HepG2 (cell line): ENCODE measurements at regions not wholly inside any gene's neighbourhood (a gene's known extent, or its start where the extent isn't known, plus 50 kb on each side); places are given as distances from the start of the nearest gene placed in this dataset.

Experiments used
- ATAC-seq: fragments of 200-7000 bp; cut with Tn5 transposase; 3 replicates; pipeline ENCODE4 v1.9.1; 2020; ENCODE audit warnings: mild to moderate bottlenecking, moderate library complexity
- BruUV-seq: library from RNA; stranded (reverse); fragments of 400-500 nt; replicated peaks from 2 replicates; lab custom pipeline; 2021; lab: Mats Ljungman, UMichigan
- CTCF ChIA-PET: fragments of 300-600 bp; formaldehyde crosslinking; extraction: SDS; loops from one replicate; lab custom pipeline; 2021; ENCODE audit warnings: low total read pairs, inconsistent platforms, low intra/inter-chr PET ratio; lab: Yijun Ruan, JAX
- POLR2A ChIA-PET: fragments of 350-600 bp; sonication (Branson Sonifier 250); formaldehyde crosslinking; loops from one replicate; lab custom pipeline; 2020; ENCODE audit warnings: antibody characterized with exemption, inconsistent platforms; lab: Yijun Ruan, JAX
- DNase-seq: peaks from one replicate; pipeline ENCODE4 v3.0.0-alpha.2; 2015; ENCODE audit warnings: low spot score
- FAIRE-seq: peaks from 3 replicates; lab custom pipeline; 2011; peaks lifted over from hg19 to GRCh38; lab: Jason Lieb, UNC
- H2AFZ ChIP-seq: one replicate; pipeline ENCODE4 v1.6.1; 2011; ENCODE audit warnings: low read length, inconsistent platforms
- H3K27ac ChIP-seq: fragments of 300-600 bp; 3 replicates; pipeline ENCODE4 v1.8.0; 2011; ENCODE audit warnings: mixed run types, mild to moderate bottlenecking, mixed read lengths, low read length, inconsistent platforms; ENCODE audit not compliant: insufficient read depth; ENCODE audit errors: extremely low read length
- H3K27me3 ChIP-seq, 2 experiments: fragments of 200-600 bp in 1 of 2; 2 replicates in 1 of 2; 3 replicates in 1 of 2; pipeline versions ENCODE4 v1.6.0 to v1.8.0; 2011; ENCODE audit warnings: low read length in 2 of 2, mild to moderate bottlenecking in 2 of 2, moderate library complexity in 2 of 2, inconsistent platforms in 1 of 2; ENCODE audit not compliant: insufficient read depth in 2 of 2, control insufficient read depth in 1 of 2
- H3K36me3 ChIP-seq, 2 experiments: fragments of 200-600 bp in 1 of 2; replicated peaks in 1 of 2; 2 replicates in 1 of 2; 3 replicates in 1 of 2; pipeline versions ENCODE4 v1.5.1 to v1.8.0; 2011; ENCODE audit warnings: low read length in 2 of 2, inconsistent platforms in 1 of 2; ENCODE audit not compliant: insufficient read depth in 2 of 2, control insufficient read depth in 1 of 2
- H3K4me1 ChIP-seq: 2 replicates; pipeline ENCODE4 v1.5.1; 2012; ENCODE audit warnings: low read length, inconsistent platforms; ENCODE audit not compliant: insufficient read depth
- H3K4me2 ChIP-seq: 2 replicates; pipeline ENCODE4 v1.6.0; 2011; ENCODE audit warnings: low read depth, low read length, inconsistent platforms
- H3K4me3 ChIP-seq, 3 experiments: fragments of 200-600 bp in 1 of 3; sonication (generic), shearing (Covaris generic) in 1 of 3; replicated peaks in 1 of 3; 2 replicates each; pipeline ENCODE4 v1.5.1; 2011 to 2016; ENCODE audit warnings: low read length in 3 of 3, inconsistent platforms in 2 of 3, low read depth in 2 of 3, mild to moderate bottlenecking in 2 of 3, control low read depth in 1 of 3, mixed read lengths in 1 of 3; ENCODE audit not compliant: insufficient read depth in 1 of 3
- H3K79me2 ChIP-seq: one replicate; pipeline ENCODE4 v1.6.1; 2011; ENCODE audit warnings: low read length, inconsistent platforms; ENCODE audit not compliant: insufficient read depth
- H3K9ac ChIP-seq: 2 replicates; pipeline ENCODE4 v1.6.0; 2011; ENCODE audit warnings: mild to moderate bottlenecking, low read depth, low read length, inconsistent platforms; ENCODE audit not compliant: insufficient read depth
- H3K9me3 ChIP-seq: 2 replicates; pipeline ENCODE4 v1.5.1; 2012; ENCODE audit warnings: mild to moderate bottlenecking, low read length
- H4K20me1 ChIP-seq: 2 replicates; pipeline ENCODE4 v1.6.0; 2011; ENCODE audit warnings: inconsistent platforms, mild to moderate bottlenecking, low read length, moderate library complexity; ENCODE audit not compliant: insufficient read depth
- FOXK1 ChIP-seq: sonication (generic); formaldehyde crosslinking; IDR thresholded peaks from 2 replicates; pipeline ENCODE4 v1.4.0; 2020; ENCODE audit warnings: low read depth, missing genetic modification reagents, borderline replicate concordance
- MTA3 ChIP-seq: sonication (generic); formaldehyde crosslinking; IDR thresholded peaks from 2 replicates; pipeline ENCODE4 v1.4.0; 2020; ENCODE audit warnings: missing genetic modification reagents
- NCOA1 ChIP-seq: sonication (generic); formaldehyde crosslinking; IDR thresholded peaks from 2 replicates; pipeline ENCODE4 v1.9.0; 2021; ENCODE audit warnings: missing genetic modification reagents
- PCBP1 ChIP-seq: fragments of 200-400 bp; formaldehyde crosslinking; IDR thresholded peaks from 2 replicates; pipeline ENCODE4 v1.6.1; 2017; ENCODE audit warnings: mild to moderate bottlenecking, low read depth, low read length, borderline replicate concordance
- TEAD2 ChIP-seq: sonication (generic); formaldehyde crosslinking; IDR thresholded peaks from 2 replicates; pipeline ENCODE4 v1.9.0; 2021; ENCODE audit warnings: missing genetic modification reagents
- TGIF2 ChIP-seq: IDR thresholded peaks from 2 replicates; pipeline ENCODE4 v1.6.1; 2016; ENCODE audit warnings: control low read depth, missing compliant biosample characterization
- YEATS2 ChIP-seq: sonication (generic); formaldehyde crosslinking; IDR thresholded peaks from 2 replicates; pipeline ENCODE4 v1.4.0; 2020; ENCODE audit warnings: missing genetic modification reagents, borderline replicate concordance
- ZNF253 ChIP-seq: sonication (generic); formaldehyde crosslinking; IDR thresholded peaks from 2 replicates; pipeline ENCODE4 v1.8.0; 2022; ENCODE audit warnings: mild to moderate bottlenecking, missing genetic modification reagents, borderline replicate concordance
- ZNF496 ChIP-seq: sonication (generic); formaldehyde crosslinking; IDR thresholded peaks from 2 replicates; pipeline ENCODE4 v1.8.1; 2023; ENCODE audit warnings: mild to moderate bottlenecking, moderate library complexity, missing genetic modification reagents; ENCODE audit not compliant: insufficient replicate concordance
- ZNF501 ChIP-seq: sonication (generic); formaldehyde crosslinking; IDR thresholded peaks from 2 replicates; pipeline ENCODE4 v1.5.1; 2020; ENCODE audit warnings: mild to moderate bottlenecking, moderate library complexity, missing genetic modification reagents
- WGBS: methylation state at CpG from one replicate; pipeline ENCODE4 v1.1.6; 2017; ENCODE audit warnings: low lambda C conversion rate; 5-methylcytosine and 5-hydroxymethylcytosine counted together
- in situ Hi-C: cut with HindIII; loops from 2 replicates; pipeline ENCODE4 v1.10.0; 2017; ENCODE audit warnings: low pct_unique_long_range_greater_than_20kb; ENCODE audit not compliant: extremely low pct_ligation_motif_present
- intact Hi-C: fragments of 100-400 bp; cut with micrococcal nuclease; formaldehyde crosslinking; loops from one replicate; pipeline ENCODE4 v1.10.0; 2022; ENCODE audit not compliant: unreplicated experiment
- TF ChIP-seq, protein P1 (sequence below): sonication (generic); formaldehyde crosslinking; IDR thresholded peaks from 2 replicates; pipeline ENCODE4 v1.4.0; 2020; ENCODE audit warnings: missing genetic modification reagents
- TF ChIP-seq, protein P2 (sequence below): sonication (generic); formaldehyde crosslinking; conservative IDR thresholded peaks from 2 replicates; pipeline ENCODE4 v1.4.0; 2020; ENCODE audit warnings: mild to moderate bottlenecking, missing genetic modification reagents, moderate library complexity
- TF ChIP-seq, protein P3 (sequence below): conservative IDR thresholded peaks from 2 replicates; pipeline ENCODE4 v1.6.1; 2018; ENCODE audit warnings: missing genetic modification reagents
- TF ChIP-seq, protein P4 (sequence below): sonication (generic); formaldehyde crosslinking; IDR thresholded peaks from 2 replicates; pipeline ENCODE4 v1.4.0; 2020; ENCODE audit warnings: missing genetic modification reagents, borderline replicate concordance

DNA sequence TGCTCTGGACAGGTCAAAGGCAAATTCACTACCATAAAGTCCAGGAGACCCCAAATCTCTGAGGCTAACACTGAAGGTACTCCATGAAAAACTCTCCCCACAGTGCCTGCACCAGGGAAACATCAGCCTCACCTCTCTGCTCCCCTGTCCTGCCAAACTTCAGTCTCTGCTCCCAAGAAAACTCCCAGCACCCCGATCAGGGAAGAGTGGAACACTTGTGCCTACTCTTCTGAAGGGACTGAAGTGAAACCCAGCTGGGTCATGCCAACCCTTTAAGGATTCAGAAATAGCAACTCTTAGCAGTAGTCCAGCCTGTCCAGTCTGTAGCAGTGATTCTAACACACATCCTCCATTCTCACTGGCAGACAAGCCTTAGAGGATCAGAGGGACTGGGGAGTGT lies 124.2 kb downstream of the FAM174B start:
- in situ Hi-C loops (no loop called here), intact Hi-C loops (no loop called here)
- no peak overlapping the region for H3K27ac ChIP-seq
- POLR2A ChIA-PET = no interaction called here
- BruUV-seq = no TSS peak
- no peaks in the 10 kb centered on the region for H3K36me3 ChIP-seq
- WGBS = 0% methylated on average over 1 of the region's 1 CpG
- no peaks in the 10 kb centered on the region for H3K27me3 ChIP-seq
- CTCF ChIA-PET = no interaction called here
- H2AFZ ChIP-seq = no peak overlapping the region
- H3K4me3 ChIP-seq = no peak overlapping the region
- no peaks in the 10 kb centered on the region for H4K20me1 ChIP-seq
- H3K79me2 ChIP-seq = no peaks in the 10 kb centered on the region
- no peak overlapping the region for H3K4me2 ChIP-seq
- FAIRE-seq (no peak), DNase-seq (no peak), ATAC-seq (no peak)
- no peak overlapping the region for H3K9ac ChIP-seq
- H3K9me3 ChIP-seq = peaks cover 9% of the 10 kb centered on the region; the same call in 1 of the 2 replicates
- no peaks in the 10 kb centered on the region for H3K4me1 ChIP-seq
- TF ChIP-seq TEAD2 (CRISPR knock-in tag) = no peak
- TF ChIP-seq, protein P1, sequence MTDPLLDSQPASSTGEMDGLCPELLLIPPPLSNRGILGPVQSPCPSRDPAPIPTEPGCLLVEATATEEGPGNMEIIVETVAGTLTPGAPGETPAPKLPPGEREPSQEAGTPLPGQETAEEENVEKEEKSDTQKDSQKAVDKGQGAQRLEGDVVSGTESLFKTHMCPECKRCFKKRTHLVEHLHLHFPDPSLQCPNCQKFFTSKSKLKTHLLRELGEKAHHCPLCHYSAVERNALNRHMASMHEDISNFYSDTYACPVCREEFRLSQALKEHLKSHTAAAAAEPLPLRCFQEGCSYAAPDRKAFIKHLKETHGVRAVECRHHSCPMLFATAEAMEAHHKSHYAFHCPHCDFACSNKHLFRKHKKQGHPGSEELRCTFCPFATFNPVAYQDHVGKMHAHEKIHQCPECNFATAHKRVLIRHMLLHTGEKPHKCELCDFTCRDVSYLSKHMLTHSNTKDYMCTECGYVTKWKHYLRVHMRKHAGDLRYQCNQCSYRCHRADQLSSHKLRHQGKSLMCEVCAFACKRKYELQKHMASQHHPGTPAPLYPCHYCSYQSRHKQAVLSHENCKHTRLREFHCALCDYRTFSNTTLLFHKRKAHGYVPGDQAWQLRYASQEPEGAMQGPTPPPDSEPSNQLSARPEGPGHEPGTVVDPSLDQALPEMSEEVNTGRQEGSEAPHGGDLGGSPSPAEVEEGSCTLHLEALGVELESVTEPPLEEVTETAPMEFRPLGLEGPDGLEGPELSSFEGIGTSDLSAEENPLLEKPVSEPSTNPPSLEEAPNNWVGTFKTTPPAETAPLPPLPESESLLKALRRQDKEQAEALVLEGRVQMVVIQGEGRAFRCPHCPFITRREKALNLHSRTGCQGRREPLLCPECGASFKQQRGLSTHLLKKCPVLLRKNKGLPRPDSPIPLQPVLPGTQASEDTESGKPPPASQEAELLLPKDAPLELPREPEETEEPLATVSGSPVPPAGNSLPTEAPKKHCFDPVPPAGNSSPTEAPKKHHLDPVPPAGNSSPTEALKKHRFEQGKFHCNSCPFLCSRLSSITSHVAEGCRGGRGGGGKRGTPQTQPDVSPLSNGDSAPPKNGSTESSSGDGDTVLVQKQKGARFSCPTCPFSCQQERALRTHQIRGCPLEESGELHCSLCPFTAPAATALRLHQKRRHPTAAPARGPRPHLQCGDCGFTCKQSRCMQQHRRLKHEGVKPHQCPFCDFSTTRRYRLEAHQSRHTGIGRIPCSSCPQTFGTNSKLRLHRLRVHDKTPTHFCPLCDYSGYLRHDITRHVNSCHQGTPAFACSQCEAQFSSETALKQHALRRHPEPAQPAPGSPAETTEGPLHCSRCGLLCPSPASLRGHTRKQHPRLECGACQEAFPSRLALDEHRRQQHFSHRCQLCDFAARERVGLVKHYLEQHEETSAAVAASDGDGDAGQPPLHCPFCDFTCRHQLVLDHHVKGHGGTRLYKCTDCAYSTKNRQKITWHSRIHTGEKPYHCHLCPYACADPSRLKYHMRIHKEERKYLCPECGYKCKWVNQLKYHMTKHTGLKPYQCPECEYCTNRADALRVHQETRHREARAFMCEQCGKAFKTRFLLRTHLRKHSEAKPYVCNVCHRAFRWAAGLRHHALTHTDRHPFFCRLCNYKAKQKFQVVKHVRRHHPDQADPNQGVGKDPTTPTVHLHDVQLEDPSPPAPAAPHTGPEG = no peak
- TF ChIP-seq ZNF501 (CRISPR knock-in tag) = no peak
- TF ChIP-seq MTA3 (CRISPR knock-in tag) = no peak
- no peak for TF ChIP-seq ZNF253 (CRISPR knock-in tag)
- no peak for TF ChIP-seq PCBP1
- TF ChIP-seq, protein P2, sequence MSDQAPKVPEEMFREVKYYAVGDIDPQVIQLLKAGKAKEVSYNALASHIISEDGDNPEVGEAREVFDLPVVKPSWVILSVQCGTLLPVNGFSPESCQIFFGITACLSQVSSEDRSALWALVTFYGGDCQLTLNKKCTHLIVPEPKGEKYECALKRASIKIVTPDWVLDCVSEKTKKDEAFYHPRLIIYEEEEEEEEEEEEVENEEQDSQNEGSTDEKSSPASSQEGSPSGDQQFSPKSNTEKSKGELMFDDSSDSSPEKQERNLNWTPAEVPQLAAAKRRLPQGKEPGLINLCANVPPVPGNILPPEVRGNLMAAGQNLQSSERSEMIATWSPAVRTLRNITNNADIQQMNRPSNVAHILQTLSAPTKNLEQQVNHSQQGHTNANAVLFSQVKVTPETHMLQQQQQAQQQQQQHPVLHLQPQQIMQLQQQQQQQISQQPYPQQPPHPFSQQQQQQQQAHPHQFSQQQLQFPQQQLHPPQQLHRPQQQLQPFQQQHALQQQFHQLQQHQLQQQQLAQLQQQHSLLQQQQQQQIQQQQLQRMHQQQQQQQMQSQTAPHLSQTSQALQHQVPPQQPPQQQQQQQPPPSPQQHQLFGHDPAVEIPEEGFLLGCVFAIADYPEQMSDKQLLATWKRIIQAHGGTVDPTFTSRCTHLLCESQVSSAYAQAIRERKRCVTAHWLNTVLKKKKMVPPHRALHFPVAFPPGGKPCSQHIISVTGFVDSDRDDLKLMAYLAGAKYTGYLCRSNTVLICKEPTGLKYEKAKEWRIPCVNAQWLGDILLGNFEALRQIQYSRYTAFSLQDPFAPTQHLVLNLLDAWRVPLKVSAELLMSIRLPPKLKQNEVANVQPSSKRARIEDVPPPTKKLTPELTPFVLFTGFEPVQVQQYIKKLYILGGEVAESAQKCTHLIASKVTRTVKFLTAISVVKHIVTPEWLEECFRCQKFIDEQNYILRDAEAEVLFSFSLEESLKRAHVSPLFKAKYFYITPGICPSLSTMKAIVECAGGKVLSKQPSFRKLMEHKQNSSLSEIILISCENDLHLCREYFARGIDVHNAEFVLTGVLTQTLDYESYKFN (CRISPR knock-in tag) = no peak
- no peak for TF ChIP-seq FOXK1 (CRISPR knock-in tag)
- TF ChIP-seq NCOA1 (CRISPR knock-in tag) = no peak
- no peak for TF ChIP-seq TGIF2 (CRISPR knock-in tag)
- TF ChIP-seq, protein P3, sequence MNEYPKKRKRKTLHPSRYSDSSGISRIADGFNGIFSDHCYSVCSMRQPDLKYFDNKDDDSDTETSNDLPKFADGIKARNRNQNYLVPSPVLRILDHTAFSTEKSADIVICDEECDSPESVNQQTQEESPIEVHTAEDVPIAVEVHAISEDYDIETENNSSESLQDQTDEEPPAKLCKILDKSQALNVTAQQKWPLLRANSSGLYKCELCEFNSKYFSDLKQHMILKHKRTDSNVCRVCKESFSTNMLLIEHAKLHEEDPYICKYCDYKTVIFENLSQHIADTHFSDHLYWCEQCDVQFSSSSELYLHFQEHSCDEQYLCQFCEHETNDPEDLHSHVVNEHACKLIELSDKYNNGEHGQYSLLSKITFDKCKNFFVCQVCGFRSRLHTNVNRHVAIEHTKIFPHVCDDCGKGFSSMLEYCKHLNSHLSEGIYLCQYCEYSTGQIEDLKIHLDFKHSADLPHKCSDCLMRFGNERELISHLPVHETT (CRISPR knock-in tag) = no peak
- no peak for TF ChIP-seq YEATS2 (CRISPR knock-in tag)
- TF ChIP-seq, protein P4, sequence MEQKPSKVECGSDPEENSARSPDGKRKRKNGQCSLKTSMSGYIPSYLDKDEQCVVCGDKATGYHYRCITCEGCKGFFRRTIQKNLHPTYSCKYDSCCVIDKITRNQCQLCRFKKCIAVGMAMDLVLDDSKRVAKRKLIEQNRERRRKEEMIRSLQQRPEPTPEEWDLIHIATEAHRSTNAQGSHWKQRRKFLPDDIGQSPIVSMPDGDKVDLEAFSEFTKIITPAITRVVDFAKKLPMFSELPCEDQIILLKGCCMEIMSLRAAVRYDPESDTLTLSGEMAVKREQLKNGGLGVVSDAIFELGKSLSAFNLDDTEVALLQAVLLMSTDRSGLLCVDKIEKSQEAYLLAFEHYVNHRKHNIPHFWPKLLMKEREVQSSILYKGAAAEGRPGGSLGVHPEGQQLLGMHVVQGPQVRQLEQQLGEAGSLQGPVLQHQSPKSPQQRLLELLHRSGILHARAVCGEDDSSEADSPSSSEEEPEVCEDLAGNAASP (CRISPR knock-in tag) = no peak
- no peak for TF ChIP-seq ZNF496 (CRISPR knock-in tag)
